ENCODE measurements at regions not wholly inside any gene's neighbourhood (a gene's known extent, or its start where the extent isn't known, plus 50 kb on each side); places are given as distances from the start of the nearest gene placed in this dataset.

DNA sequence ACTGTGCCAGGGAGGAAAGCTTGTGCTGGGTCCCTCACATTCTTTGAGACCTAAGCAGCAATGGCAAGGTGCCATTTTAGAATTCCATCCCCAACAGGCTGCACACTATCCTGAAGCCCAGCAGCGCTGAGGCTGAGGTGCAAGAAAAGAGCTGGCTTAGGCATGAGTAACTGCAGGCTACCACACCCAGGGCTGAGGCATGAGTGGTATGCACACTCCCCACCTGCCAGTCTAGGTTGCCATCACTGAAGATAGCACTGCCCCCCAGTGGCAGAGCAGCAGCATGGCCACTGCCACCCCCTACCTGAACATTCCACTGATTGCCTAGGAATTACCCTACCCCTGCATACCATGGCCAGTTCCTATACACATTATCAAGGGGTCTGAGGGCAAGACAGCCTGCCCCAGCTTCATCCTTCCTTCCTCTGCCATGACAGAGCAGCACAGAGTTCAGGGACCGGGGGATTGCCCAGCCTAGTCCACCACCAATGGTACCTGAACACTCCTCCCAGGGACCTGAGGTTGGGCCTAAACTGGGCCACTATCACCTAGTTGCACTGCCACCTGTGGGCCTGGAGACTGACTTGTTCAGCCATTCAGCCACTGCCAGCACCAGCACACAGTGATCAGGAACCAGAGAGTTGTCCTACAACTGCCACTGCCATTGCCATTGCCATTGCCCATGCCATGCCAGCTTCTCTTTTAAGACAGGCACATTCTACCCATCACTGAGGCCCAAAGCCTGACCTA is 129.8 kb downstream of the SATB1 start:
- Histone ChIP-seq H3K27me3 (ENCODE audit: control insufficient read depth in 2 of 2, insufficient read depth in 2 of 2, low read length in 2 of 2) (no peaks in the 10 kb centered on the region), H3K4me1 (ENCODE audit: control insufficient read depth in 2 of 2, insufficient read depth in 2 of 2, low read length in 2 of 2) (no peaks in the 10 kb centered on the region), H3K27ac (ENCODE audit: low read depth in 2 of 2, low read length in 2 of 2) (no peak overlapping the region), H3K4me3 (ENCODE audit: low read length in 2 of 2) (no peak overlapping the region), H3K9me3 (ENCODE audit: control insufficient read depth in 2 of 2, low read length in 2 of 2) (peaks cover 0 to 3% of the 10 kb centered on the region in 2 donors), H3K36me3 (ENCODE audit: control insufficient read depth in 2 of 2, insufficient read depth in 2 of 2, low read length in 2 of 2) (no peaks in the 10 kb centered on the region), H3K9ac (ENCODE audit: low read depth in 1 of 2, low read length in 2 of 2) (no peak overlapping the region)

DNA sequence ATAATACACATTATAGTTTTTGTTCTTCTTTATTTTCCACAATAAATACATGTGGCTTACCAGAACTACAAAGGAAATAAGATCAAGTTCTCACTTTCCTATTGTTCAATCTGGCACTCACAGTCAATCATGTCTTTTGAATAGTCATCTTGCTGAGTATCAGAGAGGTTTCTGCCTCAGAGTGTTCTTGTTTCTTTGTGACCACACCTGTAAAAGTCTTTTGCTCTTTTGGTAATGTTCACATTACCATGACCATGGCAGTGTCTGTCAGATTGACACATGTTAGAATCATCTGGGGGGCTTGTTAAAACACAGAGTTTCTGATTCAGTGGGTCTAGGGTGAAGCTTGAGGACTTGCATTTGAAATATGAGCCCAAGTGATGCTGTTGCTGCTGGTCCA is 135.0 kb downstream of the SATB1 start:
- Histone ChIP-seq H3K4me3 (ENCODE audit: low read length in 2 of 2) (no peak overlapping the region), H3K9ac (ENCODE audit: low read depth in 1 of 2, low read length in 2 of 2) (no peak overlapping the region), H3K9me3 (ENCODE audit: control insufficient read depth in 2 of 2, low read length in 2 of 2) (no peaks in the 10 kb centered on the region), H3K4me1 (ENCODE audit: control insufficient read depth in 2 of 2, insufficient read depth in 2 of 2, low read length in 2 of 2) (no peaks in the 10 kb centered on the region), H3K27ac (ENCODE audit: low read depth in 2 of 2, low read length in 2 of 2) (no peak overlapping the region), H3K36me3 (ENCODE audit: control insufficient read depth in 2 of 2, insufficient read depth in 2 of 2, low read length in 2 of 2) (no peaks in the 10 kb centered on the region), H3K27me3 (ENCODE audit: control insufficient read depth in 2 of 2, insufficient read depth in 2 of 2, low read length in 2 of 2) (no peaks in the 10 kb centered on the region)

GRCh38 chr3:18288243-18288642 is 136.9 kb downstream of the SATB1 start:
- Histone ChIP-seq H3K9me3 (ENCODE audit: control insufficient read depth in 2 of 2, low read length in 2 of 2) (no peaks in the 10 kb centered on the region), H3K27ac (ENCODE audit: low read depth in 2 of 2, low read length in 2 of 2) (no peak overlapping the region), H3K9ac (ENCODE audit: low read depth in 1 of 2, low read length in 2 of 2) (no peak overlapping the region), H3K27me3 (ENCODE audit: control insufficient read depth in 2 of 2, insufficient read depth in 2 of 2, low read length in 2 of 2) (no peaks in the 10 kb centered on the region), H3K36me3 (ENCODE audit: control insufficient read depth in 2 of 2, insufficient read depth in 2 of 2, low read length in 2 of 2) (no peaks in the 10 kb centered on the region), H3K4me1 (ENCODE audit: control insufficient read depth in 2 of 2, insufficient read depth in 2 of 2, low read length in 2 of 2) (no peaks in the 10 kb centered on the region), H3K4me3 (ENCODE audit: low read length in 2 of 2) (no peak overlapping the region)

GRCh38 chr3:18284716-18285115 is 140.4 kb downstream of the SATB1 start:
- Histone ChIP-seq H3K9me3 (ENCODE audit: control insufficient read depth in 2 of 2, low read length in 2 of 2) (no peaks in the 10 kb centered on the region), H3K4me1 (ENCODE audit: control insufficient read depth in 2 of 2, insufficient read depth in 2 of 2, low read length in 2 of 2) (no peaks in the 10 kb centered on the region), H3K36me3 (ENCODE audit: control insufficient read depth in 2 of 2, insufficient read depth in 2 of 2, low read length in 2 of 2) (no peaks in the 10 kb centered on the region), H3K9ac (ENCODE audit: low read depth in 1 of 2, low read length in 2 of 2) (no peak overlapping the region), H3K27me3 (ENCODE audit: control insufficient read depth in 2 of 2, insufficient read depth in 2 of 2, low read length in 2 of 2) (no peaks in the 10 kb centered on the region), H3K27ac (ENCODE audit: low read depth in 2 of 2, low read length in 2 of 2) (no peak overlapping the region), H3K4me3 (ENCODE audit: low read length in 2 of 2) (no peak overlapping the region)

GRCh38 chr3:18283680-18284079 is 141.5 kb downstream of the SATB1 start:
- H3K27ac ChIP-seq (ENCODE audit: low read depth in 2 of 2, low read length in 2 of 2), result no peak overlapping the region
- H3K36me3 ChIP-seq (ENCODE audit: control insufficient read depth in 2 of 2, insufficient read depth in 2 of 2, low read length in 2 of 2), result no peaks in the 10 kb centered on the region
- H3K4me3 ChIP-seq (ENCODE audit: low read length in 2 of 2), result no peak overlapping the region
- H3K9me3 ChIP-seq (ENCODE audit: control insufficient read depth in 2 of 2, low read length in 2 of 2), result no peaks in the 10 kb centered on the region
- no peaks in the 10 kb centered on the region for H3K27me3 ChIP-seq (ENCODE audit: control insufficient read depth in 2 of 2, insufficient read depth in 2 of 2, low read length in 2 of 2)
- H3K9ac ChIP-seq (ENCODE audit: low read depth in 1 of 2, low read length in 2 of 2), result no peak overlapping the region
- H3K4me1 ChIP-seq (ENCODE audit: control insufficient read depth in 2 of 2, insufficient read depth in 2 of 2, low read length in 2 of 2), result no peaks in the 10 kb centered on the region

- no peaks in the 10 kb centered on the region for H3K9me3 ChIP-seq (ENCODE audit: control insufficient read depth in 2 of 2, low read length in 2 of 2)
- H3K36me3 ChIP-seq (ENCODE audit: control insufficient read depth in 2 of 2, insufficient read depth in 2 of 2, low read length in 2 of 2), result no peaks in the 10 kb centered on the region
- H3K27me3 ChIP-seq (ENCODE audit: control insufficient read depth in 2 of 2, insufficient read depth in 2 of 2, low read length in 2 of 2), result no peaks in the 10 kb centered on the region
- no peaks in the 10 kb centered on the region for H3K4me1 ChIP-seq (ENCODE audit: control insufficient read depth in 2 of 2, insufficient read depth in 2 of 2, low read length in 2 of 2)
- H3K4me3 ChIP-seq (ENCODE audit: low read length in 2 of 2), result no peak overlapping the region
- no peak overlapping the region for H3K9ac ChIP-seq (ENCODE audit: low read depth in 1 of 2, low read length in 2 of 2)
- no peak overlapping the region for H3K27ac ChIP-seq (ENCODE audit: low read depth in 2 of 2, low read length in 2 of 2)
These were observed 142.6 kb downstream of the SATB1 start for GRCh38 chr3:18282507-18282906.

GRCh38 chr3:18279226-18279737 is 145.9 kb downstream of the SATB1 start:
- no peaks in the 10 kb centered on the region for H3K27me3 ChIP-seq (ENCODE audit: control insufficient read depth in 2 of 2, insufficient read depth in 2 of 2, low read length in 2 of 2)
- H3K36me3 ChIP-seq (ENCODE audit: control insufficient read depth in 2 of 2, insufficient read depth in 2 of 2, low read length in 2 of 2), result no peaks in the 10 kb centered on the region
- no peak overlapping the region for H3K27ac ChIP-seq (ENCODE audit: low read depth in 2 of 2, low read length in 2 of 2)
- no peak overlapping the region for H3K9ac ChIP-seq (ENCODE audit: low read depth in 1 of 2, low read length in 2 of 2)
- H3K4me3 ChIP-seq (ENCODE audit: low read length in 2 of 2), result no peak overlapping the region
- H3K4me1 ChIP-seq (ENCODE audit: control insufficient read depth in 2 of 2, insufficient read depth in 2 of 2, low read length in 2 of 2), result no peaks in the 10 kb centered on the region
- no peaks in the 10 kb centered on the region for H3K9me3 ChIP-seq (ENCODE audit: control insufficient read depth in 2 of 2, low read length in 2 of 2)

DNA sequence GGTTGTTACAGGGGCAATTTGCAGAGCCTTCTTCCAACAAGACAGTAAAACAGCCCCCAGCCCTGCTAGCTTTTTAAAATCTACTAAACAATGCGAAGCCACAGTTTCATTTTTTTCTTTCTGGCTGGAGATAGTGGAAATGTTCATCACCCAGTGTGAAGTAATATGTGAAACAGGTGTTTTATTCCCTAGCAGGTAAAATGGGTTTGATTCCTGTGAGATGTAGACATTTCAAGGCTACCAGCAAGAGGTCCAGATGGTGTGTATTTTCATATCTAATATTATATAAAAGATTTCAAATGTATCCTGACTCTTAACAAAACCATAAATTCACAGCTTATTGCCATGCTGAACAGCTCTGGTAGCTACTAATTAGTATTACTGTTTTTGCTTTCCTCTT is 160.3 kb downstream of the SATB1 start:
- Histone ChIP-seq H3K4me1 (ENCODE audit: control insufficient read depth in 2 of 2, insufficient read depth in 2 of 2, low read length in 2 of 2) (no peaks in the 10 kb centered on the region), H3K9ac (ENCODE audit: low read depth in 1 of 2, low read length in 2 of 2) (no peak overlapping the region), H3K4me3 (ENCODE audit: low read length in 2 of 2) (no peak overlapping the region), H3K27me3 (ENCODE audit: control insufficient read depth in 2 of 2, insufficient read depth in 2 of 2, low read length in 2 of 2) (no peaks in the 10 kb centered on the region), H3K36me3 (ENCODE audit: control insufficient read depth in 2 of 2, insufficient read depth in 2 of 2, low read length in 2 of 2) (no peaks in the 10 kb centered on the region), H3K27ac (ENCODE audit: low read depth in 2 of 2, low read length in 2 of 2) (no peak overlapping the region), H3K9me3 (ENCODE audit: control insufficient read depth in 2 of 2, low read length in 2 of 2) (no peaks in the 10 kb centered on the region)

DNA sequence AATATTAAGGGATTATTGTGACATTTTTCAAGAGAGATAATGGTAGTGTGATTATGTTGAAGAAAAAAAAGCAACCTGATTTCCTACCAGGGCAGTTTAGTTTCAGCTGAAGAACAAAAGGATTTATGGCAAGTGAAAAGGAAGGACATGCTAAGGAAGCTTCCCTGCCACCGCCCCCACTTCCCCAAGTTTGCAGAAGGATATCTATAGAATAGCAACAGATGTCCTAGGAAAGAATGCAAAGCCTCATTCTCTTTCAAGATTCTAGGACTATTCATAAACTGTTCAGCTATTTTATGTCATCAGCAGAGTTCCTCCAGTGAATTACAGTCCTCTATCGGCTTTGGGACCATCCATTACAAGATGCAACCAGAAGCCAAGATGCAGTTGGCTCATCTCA is 160.8 kb downstream of the SATB1 start:
- H3K27me3 ChIP-seq (ENCODE audit: control insufficient read depth in 2 of 2, insufficient read depth in 2 of 2, low read length in 2 of 2), result no peaks in the 10 kb centered on the region
- H3K9me3 ChIP-seq (ENCODE audit: control insufficient read depth in 2 of 2, low read length in 2 of 2), result no peaks in the 10 kb centered on the region
- H3K9ac ChIP-seq (ENCODE audit: low read depth in 1 of 2, low read length in 2 of 2), result no peak overlapping the region
- H3K27ac ChIP-seq (ENCODE audit: low read depth in 2 of 2, low read length in 2 of 2), result no peak overlapping the region
- H3K36me3 ChIP-seq (ENCODE audit: control insufficient read depth in 2 of 2, insufficient read depth in 2 of 2, low read length in 2 of 2), result no peaks in the 10 kb centered on the region
- no peaks in the 10 kb centered on the region for H3K4me1 ChIP-seq (ENCODE audit: control insufficient read depth in 2 of 2, insufficient read depth in 2 of 2, low read length in 2 of 2)
- no peak overlapping the region for H3K4me3 ChIP-seq (ENCODE audit: low read length in 2 of 2)

GRCh38 chr3:18258492-18258891 is 166.6 kb downstream of the SATB1 start:
- Histone ChIP-seq H3K27me3 (ENCODE audit: control insufficient read depth in 2 of 2, insufficient read depth in 2 of 2, low read length in 2 of 2) (no peaks in the 10 kb centered on the region), H3K27ac (ENCODE audit: low read depth in 2 of 2, low read length in 2 of 2) (no peak overlapping the region), H3K9me3 (ENCODE audit: control insufficient read depth in 2 of 2, low read length in 2 of 2) (no peaks in the 10 kb centered on the region), H3K9ac (ENCODE audit: low read depth in 1 of 2, low read length in 2 of 2) (no peak overlapping the region), H3K4me1 (ENCODE audit: control insufficient read depth in 2 of 2, insufficient read depth in 2 of 2, low read length in 2 of 2) (no peaks in the 10 kb centered on the region), H3K36me3 (ENCODE audit: control insufficient read depth in 2 of 2, insufficient read depth in 2 of 2, low read length in 2 of 2) (no peaks in the 10 kb centered on the region), H3K4me3 (ENCODE audit: low read length in 2 of 2) (no peak overlapping the region)

Measured in mucosa of rectum (tissue), 2 donors.